Stimulated activated effector memory CD8-positive, alpha-beta T cell treated with anti-CD3 and anti-CD28 coated beads, Interleukin-12 subunit alpha, Interleukin-12 subunit beta, amount 100 ng/mL, for 72 hours (primary cell): ENCODE measurements at regions not wholly inside any gene's neighbourhood (a gene's known extent, or its start where the extent isn't known, plus 50 kb on each side); places are given as distances from the start of the nearest gene placed in this dataset.

Experiments
- ATAC-seq: fragments of 150-1000 bp; cut with Tn5 transposase; 2 replicates; pipeline ENCODE4 v1.10.0; 2021
- DNase-seq, 2 donors: peaks; one replicate each; pipeline ENCODE4 v3.0.0; 2021 to 2022; ENCODE audit warnings: low spot score in 2 of 2
- H3K27ac Mint-ChIP-seq: one replicate; pipeline ENCODE4 v1.8.0; 2022; ENCODE audit warnings: mild to moderate bottlenecking, mixed read lengths
- H3K36me3 Mint-ChIP-seq: one replicate; pipeline ENCODE4 v1.8.0; 2022; ENCODE audit warnings: mild to moderate bottlenecking, mixed read lengths
- H3K4me1 Mint-ChIP-seq: one replicate; pipeline ENCODE4 v1.8.0; 2022; ENCODE audit warnings: mixed read lengths
- H3K4me3 Mint-ChIP-seq: one replicate; pipeline ENCODE4 v1.8.0; 2022; ENCODE audit warnings: mild to moderate bottlenecking, mixed read lengths
- H3K9me3 Mint-ChIP-seq: one replicate; pipeline ENCODE4 v1.8.0; 2022; ENCODE audit warnings: mixed read lengths

DNA sequence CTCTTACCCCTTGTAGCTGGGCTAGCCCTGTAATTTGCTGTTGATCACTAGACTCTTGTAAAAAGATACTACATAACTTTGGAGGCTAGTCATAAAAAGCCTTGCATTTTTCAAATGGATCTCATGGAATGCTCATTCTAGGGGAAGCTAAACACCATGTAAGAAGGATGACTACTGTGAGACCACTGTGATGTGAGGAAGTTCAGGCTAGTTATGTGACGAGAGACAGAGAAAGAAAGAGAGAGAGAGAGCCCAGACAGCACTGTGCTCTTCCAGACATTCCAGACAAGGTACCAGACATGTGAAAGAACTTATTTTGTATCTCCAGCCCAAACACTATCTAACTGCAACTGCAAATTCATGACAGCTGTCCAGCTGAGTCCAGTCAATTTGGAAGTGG lies 404.6 kb upstream of the PITX2 start:
- no peak overlapping the region for H3K27ac Mint-ChIP-seq

DNA sequence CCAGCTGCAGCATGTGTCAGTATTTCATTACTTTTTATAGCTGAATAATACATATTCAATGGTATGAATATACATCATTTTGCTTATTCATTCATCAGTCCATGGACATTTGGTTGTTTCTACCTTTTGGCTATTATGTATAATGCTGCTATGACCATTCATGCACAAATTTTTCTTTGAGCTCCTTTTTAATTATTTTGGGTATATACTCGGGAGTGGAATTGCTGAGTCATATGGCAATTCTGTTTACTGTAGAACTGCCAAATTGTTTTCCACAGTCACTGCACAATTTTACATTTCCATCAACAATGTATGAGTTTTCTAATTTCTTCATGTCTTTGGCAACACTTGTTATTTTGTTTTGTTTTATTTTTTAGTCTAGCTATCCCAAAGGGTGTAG lies 405.9 kb upstream of the PITX2 start:
- Mint-ChIP-seq H3K4me1 (no peaks in the 10 kb centered on the region), H3K36me3 (no peaks in the 10 kb centered on the region), H3K9me3 (peaks cover 13% of the 10 kb centered on the region), H3K4me3 (no peak overlapping the region), H3K27ac (no peak overlapping the region)
- no peak for DNase-seq
- ATAC-seq = no peak

More for the DNA sequence above, 404.6 kb upstream of the PITX2 start:
- DNase-seq (no peak), ATAC-seq (no peak)
- H3K9me3 Mint-ChIP-seq = peaks cover 16% of the 10 kb centered on the region
- H3K4me3 Mint-ChIP-seq = no peak overlapping the region
- H3K36me3 Mint-ChIP-seq = no peaks in the 10 kb centered on the region
- no peaks in the 10 kb centered on the region for H3K4me1 Mint-ChIP-seq

DNA sequence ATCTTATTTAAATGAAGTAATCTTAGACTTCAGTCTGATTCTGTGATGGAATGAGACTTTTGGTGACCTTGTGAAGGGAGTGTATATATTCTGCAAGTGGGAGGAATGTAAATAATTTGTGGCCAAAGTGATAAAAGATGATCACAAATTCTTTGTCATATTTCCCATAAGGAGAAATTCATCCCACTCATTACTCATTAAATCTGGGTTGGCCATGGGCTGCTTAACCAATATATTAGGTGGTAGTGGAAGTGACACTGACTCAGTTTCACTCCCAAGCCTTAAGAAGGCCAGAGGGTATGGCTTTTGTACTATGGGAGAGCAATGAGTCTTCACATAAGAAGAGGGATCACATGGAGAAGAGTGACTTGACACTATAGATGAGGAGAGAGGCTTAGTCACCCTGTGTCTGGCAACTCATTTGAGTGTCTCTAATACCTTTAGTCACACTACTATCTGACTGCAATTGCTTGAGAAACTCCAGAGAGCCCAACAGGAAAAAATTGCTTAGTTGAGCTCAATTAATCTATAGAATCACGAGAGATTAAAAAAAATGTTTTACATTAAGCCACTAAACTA lies 408.2 kb upstream of the PITX2 start:
- DNase-seq (no peak), ATAC-seq (no peak)
- peaks cover 8% of the 10 kb centered on the region for H3K9me3 Mint-ChIP-seq
- H3K27ac Mint-ChIP-seq = no peak overlapping the region
- H3K36me3 Mint-ChIP-seq = no peaks in the 10 kb centered on the region
- no peak overlapping the region for H3K4me3 Mint-ChIP-seq
- no peaks in the 10 kb centered on the region for H3K4me1 Mint-ChIP-seq

DNA sequence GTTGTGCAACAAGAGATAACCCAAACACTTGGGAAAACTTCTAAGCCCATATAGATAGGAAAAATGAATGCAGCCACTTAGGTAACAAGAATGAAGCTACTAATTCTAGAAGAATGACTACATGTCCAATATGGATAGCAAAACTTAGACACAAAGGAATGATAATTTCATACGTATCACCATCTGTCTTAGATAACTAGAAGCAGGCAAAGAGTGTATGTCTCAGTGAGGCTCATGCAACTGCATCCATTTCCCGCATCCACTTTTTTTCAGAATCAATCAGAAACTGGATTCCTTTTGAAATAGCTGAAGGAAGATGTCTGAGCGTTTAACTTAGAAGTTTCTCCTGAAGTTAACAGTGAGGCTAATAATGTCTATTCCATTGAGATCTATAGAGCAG lies 408.7 kb upstream of the PITX2 start:
- DNase-seq (no peak), ATAC-seq (no peak)
- no peak overlapping the region for H3K4me3 Mint-ChIP-seq
- H3K27ac Mint-ChIP-seq = no peak overlapping the region
- H3K4me1 Mint-ChIP-seq = no peaks in the 10 kb centered on the region
- H3K9me3 Mint-ChIP-seq = peaks cover 7% of the 10 kb centered on the region
- no peaks in the 10 kb centered on the region for H3K36me3 Mint-ChIP-seq

DNA sequence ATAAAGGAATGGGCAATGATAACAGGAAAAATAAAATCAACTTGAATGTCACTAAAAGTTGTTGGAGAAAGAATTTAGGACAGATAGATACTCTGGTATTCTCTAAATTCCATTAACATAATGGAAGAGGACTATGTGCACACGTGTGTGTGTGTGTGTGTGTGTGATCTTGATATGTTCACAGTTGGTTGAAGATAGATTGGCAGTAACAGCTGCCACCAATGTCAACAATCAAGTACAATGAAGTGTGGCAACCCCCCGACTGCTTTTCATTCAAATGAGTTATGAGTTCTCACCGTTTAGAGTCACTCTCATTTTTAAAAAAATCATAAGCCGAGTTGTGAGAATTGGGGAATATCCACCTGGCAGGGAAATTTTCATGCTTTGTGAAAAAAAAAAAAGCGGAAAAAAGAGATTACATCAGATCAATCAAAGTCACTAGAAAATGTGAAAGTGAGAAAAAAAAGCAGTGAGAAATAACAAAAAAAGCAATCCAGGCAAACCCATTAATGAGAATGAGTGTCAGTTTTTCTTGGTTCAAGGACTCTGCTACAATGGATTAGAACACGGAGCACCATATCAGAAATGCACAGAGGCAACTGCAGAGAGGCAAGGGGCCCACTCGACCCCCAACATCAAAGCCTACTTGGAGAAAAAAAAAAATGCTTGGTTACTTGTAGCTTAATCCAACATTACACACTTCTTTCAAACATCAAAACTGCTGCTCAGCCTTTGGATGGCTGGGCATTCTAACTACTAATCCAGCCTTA lies 414.9 kb upstream of the PITX2 start:
- Mint-ChIP-seq H3K4me3 (no peak overlapping the region), H3K36me3 (no peaks in the 10 kb centered on the region), H3K9me3 (peaks cover 9% of the 10 kb centered on the region), H3K4me1 (no peaks in the 10 kb centered on the region), H3K27ac (no peak overlapping the region)
- no peak for DNase-seq
- ATAC-seq = no peak

GRCh38 chr4:111040904-111041303 lies 418.0 kb upstream of the PITX2 start:
- peaks cover 14% of the 10 kb centered on the region for H3K9me3 Mint-ChIP-seq
- H3K4me3 Mint-ChIP-seq = no peak overlapping the region
- no peaks in the 10 kb centered on the region for H3K36me3 Mint-ChIP-seq
- no peak for DNase-seq
- no peak overlapping the region for H3K27ac Mint-ChIP-seq
- ATAC-seq = no peak
- H3K4me1 Mint-ChIP-seq = no peaks in the 10 kb centered on the region

DNA sequence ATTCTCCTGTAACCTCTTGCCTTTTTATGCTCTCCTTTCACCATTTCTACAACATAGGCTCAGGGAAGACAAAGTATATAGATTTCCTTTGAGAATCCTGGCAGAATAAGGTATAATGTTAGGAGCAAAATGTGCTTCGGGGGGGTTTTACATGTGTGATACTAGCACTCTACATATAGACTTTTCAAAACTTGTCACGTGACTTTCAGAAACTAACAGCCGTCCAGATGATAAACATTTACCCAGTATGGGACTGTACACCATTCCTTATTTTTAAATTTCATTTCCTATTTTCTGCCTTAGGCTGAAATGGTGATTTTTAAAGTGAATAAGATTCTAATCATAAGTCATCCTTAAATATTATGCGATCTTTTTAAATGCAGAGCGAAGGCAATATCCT lies 420.4 kb upstream of the PITX2 start:
- no peak overlapping the region for H3K27ac Mint-ChIP-seq
- no peak for ATAC-seq
- no peaks in the 10 kb centered on the region for H3K36me3 Mint-ChIP-seq
- no peaks in the 10 kb centered on the region for H3K4me1 Mint-ChIP-seq
- no peak for DNase-seq
- H3K4me3 Mint-ChIP-seq = no peak overlapping the region
- H3K9me3 Mint-ChIP-seq = peaks cover 11% of the 10 kb centered on the region

GRCh38 chr4:111045992-111046391 lies 423.1 kb upstream of the PITX2 start:
- Mint-ChIP-seq H3K9me3 (peaks cover 25% of the 10 kb centered on the region), H3K4me1 (no peaks in the 10 kb centered on the region), H3K4me3 (no peak overlapping the region), H3K36me3 (no peaks in the 10 kb centered on the region), H3K27ac (no peak overlapping the region)
- ATAC-seq (no peak), DNase-seq (no peak)

DNA sequence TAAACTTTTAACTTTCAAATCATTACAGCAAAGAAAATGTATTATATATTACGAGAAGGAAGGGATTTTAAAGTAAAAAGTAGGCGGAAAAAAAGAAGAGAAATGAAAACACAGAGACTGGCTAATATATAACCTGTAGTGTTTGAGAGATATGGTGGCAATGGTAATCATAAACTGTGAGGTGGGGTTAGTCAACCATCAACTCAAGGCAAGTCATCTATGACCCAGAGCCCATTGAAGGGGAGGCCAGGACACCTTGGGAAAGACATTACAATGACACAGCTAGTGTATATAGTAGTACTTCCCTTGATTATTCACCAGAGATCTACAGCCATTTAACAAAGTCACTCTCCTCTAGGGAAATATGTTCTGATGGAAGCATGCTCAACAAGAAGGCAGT lies 423.9 kb upstream of the PITX2 start:
- no peaks in the 10 kb centered on the region for H3K4me1 Mint-ChIP-seq
- no peak for ATAC-seq

GRCh38 chr4:111048316-111048715 lies 425.4 kb upstream of the PITX2 start:
- H3K4me3 Mint-ChIP-seq = no peak overlapping the region
- DNase-seq (no peak), ATAC-seq (no peak)
- no peak overlapping the region for H3K27ac Mint-ChIP-seq
- no peaks in the 10 kb centered on the region for H3K36me3 Mint-ChIP-seq
- H3K9me3 Mint-ChIP-seq = peaks cover 22% of the 10 kb centered on the region
- no peaks in the 10 kb centered on the region for H3K4me1 Mint-ChIP-seq

More for the DNA sequence above, 423.9 kb upstream of the PITX2 start:
- H3K36me3 Mint-ChIP-seq = no peaks in the 10 kb centered on the region
- H3K27ac Mint-ChIP-seq = no peak overlapping the region
- no peak for DNase-seq
- no peak overlapping the region for H3K4me3 Mint-ChIP-seq
- peaks cover 22% of the 10 kb centered on the region for H3K9me3 Mint-ChIP-seq

GRCh38 chr4:111064342-111064993 lies 441.6 kb upstream of the PITX2 start:
- ATAC-seq = no peak

GRCh38 chr4:111066001-111066400 lies 443.1 kb upstream of the PITX2 start:
- no peaks in the 10 kb centered on the region for H3K9me3 Mint-ChIP-seq
- ATAC-seq (no peak), DNase-seq (no peak)
- no peak overlapping the region for H3K27ac Mint-ChIP-seq
- no peaks in the 10 kb centered on the region for H3K36me3 Mint-ChIP-seq
- H3K4me1 Mint-ChIP-seq = no peaks in the 10 kb centered on the region
- H3K4me3 Mint-ChIP-seq = no peak overlapping the region

More at GRCh38 chr4:111064342-111064993, 441.6 kb upstream of the PITX2 start:
- Mint-ChIP-seq H3K27ac (no peak overlapping the region), H3K4me1 (no peaks in the 10 kb centered on the region), H3K36me3 (no peaks in the 10 kb centered on the region), H3K4me3 (no peak overlapping the region), H3K9me3 (no peaks in the 10 kb centered on the region)
- DNase-seq = no peak

- no peaks in the 10 kb centered on the region for H3K4me1 Mint-ChIP-seq
- H3K4me3 Mint-ChIP-seq = no peak overlapping the region
- H3K9me3 Mint-ChIP-seq = no peaks in the 10 kb centered on the region
- DNase-seq (no peak), ATAC-seq (no peak)
- no peak overlapping the region for H3K27ac Mint-ChIP-seq
- no peaks in the 10 kb centered on the region for H3K36me3 Mint-ChIP-seq
These were observed 443.6 kb upstream of the PITX2 start for GRCh38 chr4:111066447-111066846.

GRCh38 chr4:111066887-111067286 lies 444.0 kb upstream of the PITX2 start:
- Mint-ChIP-seq H3K4me3 (no peak overlapping the region), H3K36me3 (no peaks in the 10 kb centered on the region), H3K4me1 (no peaks in the 10 kb centered on the region), H3K9me3 (no peaks in the 10 kb centered on the region), H3K27ac (no peak overlapping the region)
- ATAC-seq (no peak), DNase-seq (no peak)

DNA sequence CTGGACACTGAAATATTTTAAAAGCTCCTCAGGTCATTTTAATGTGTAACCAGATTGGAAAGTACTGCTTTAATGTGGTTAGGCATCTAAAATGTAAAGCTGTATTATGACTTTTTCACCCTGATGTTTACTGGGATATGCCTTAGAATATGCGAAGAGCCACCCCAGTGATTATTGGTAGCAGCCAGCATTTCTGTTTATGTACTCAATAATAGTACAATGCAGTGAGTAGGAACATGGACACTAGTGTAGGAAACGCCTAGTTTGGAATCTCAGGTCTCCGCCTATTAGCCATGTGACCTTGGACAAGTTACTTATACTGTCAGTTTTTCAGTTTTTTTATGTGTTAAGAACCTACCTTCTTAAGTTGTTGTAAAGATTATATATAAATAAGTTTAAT lies 446.0 kb upstream of the PITX2 start:
- Mint-ChIP-seq H3K36me3 (no peaks in the 10 kb centered on the region), H3K9me3 (peaks cover 3% of the 10 kb centered on the region), H3K4me1 (no peaks in the 10 kb centered on the region), H3K27ac (no peak overlapping the region), H3K4me3 (no peak overlapping the region)
- ATAC-seq = no peak
- no peak for DNase-seq

DNA sequence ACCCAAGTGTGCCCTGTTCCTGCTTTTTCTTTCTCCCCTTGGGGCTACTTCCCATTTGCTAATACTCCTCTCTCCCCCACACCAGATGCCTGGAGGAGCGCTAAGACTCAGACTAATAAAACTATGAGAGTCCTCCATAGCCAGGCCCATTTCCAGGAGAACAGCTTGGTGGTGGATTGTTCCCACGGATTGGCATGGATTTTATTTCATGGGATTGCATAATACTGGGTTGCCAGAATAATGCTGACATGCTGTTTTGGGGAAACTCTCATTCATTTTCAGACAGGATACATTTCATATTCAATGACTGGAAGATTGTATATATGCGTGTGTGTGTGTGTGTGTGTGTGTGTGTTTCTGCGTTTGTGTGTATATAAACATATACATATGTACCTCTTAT lies 447.5 kb upstream of the PITX2 start:
- no peak overlapping the region for H3K27ac Mint-ChIP-seq
- no peak for DNase-seq

More for the DNA sequence above, 447.5 kb upstream of the PITX2 start:
- Mint-ChIP-seq H3K36me3 (no peaks in the 10 kb centered on the region), H3K4me1 (no peaks in the 10 kb centered on the region), H3K4me3 (no peak overlapping the region), H3K9me3 (peaks cover 7% of the 10 kb centered on the region)
- ATAC-seq = no peak
